ENCODE measurements at regions not wholly inside any gene's neighbourhood (a gene's known extent, or its start where the extent isn't known, plus 50 kb on each side); places are given as distances from the start of the nearest gene placed in this dataset.

DNA sequence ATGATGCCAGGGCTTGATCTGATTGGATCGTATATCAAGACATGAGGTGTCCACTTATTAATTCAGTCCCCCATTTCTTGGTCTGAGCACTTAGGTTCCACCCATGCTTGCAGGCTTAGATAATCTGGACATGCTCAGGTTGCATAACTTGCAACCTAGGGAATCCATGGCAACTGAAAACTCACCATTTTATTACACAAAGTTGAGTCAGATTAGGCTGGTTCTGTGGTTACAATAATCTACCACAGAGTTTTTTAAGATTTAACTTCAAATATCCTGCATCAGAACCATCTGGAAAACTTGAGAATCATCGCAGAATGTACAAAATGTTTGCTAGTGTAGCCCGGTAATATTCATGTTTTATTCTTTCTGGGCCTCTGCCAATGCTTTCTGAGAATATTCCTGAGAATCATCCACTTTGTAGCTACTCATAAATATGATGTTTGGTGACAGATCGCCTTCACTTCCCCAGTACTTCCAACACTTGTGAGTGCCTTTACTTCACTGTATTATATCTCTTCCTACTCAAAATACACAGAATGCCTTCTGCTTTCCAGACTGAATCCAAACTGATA is 707.2 kb upstream of the ADAMTS5 start:
- H3K27ac Mint-ChIP-seq = no peak overlapping the region
- no peak for DNase-seq (ENCODE audit: low spot score in 2 of 2, unreplicated experiment in 2 of 2)
- TF ChIP-seq, protein P1, sequence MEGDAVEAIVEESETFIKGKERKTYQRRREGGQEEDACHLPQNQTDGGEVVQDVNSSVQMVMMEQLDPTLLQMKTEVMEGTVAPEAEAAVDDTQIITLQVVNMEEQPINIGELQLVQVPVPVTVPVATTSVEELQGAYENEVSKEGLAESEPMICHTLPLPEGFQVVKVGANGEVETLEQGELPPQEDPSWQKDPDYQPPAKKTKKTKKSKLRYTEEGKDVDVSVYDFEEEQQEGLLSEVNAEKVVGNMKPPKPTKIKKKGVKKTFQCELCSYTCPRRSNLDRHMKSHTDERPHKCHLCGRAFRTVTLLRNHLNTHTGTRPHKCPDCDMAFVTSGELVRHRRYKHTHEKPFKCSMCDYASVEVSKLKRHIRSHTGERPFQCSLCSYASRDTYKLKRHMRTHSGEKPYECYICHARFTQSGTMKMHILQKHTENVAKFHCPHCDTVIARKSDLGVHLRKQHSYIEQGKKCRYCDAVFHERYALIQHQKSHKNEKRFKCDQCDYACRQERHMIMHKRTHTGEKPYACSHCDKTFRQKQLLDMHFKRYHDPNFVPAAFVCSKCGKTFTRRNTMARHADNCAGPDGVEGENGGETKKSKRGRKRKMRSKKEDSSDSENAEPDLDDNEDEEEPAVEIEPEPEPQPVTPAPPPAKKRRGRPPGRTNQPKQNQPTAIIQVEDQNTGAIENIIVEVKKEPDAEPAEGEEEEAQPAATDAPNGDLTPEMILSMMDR (IDR thresholded peaks at IDR 0.05; ENCODE audit: unreplicated experiment) = no peak
- no peaks in the 10 kb centered on the region for H3K4me1 Mint-ChIP-seq
- no peaks in the 10 kb centered on the region for H3K27me3 Mint-ChIP-seq (ENCODE audit: low read depth)
- H3K36me3 Mint-ChIP-seq = no peaks in the 10 kb centered on the region
- peaks cover 4% of the 10 kb centered on the region for H3K9me3 Mint-ChIP-seq
- no peak overlapping the region for H3K4me3 Mint-ChIP-seq

DNA sequence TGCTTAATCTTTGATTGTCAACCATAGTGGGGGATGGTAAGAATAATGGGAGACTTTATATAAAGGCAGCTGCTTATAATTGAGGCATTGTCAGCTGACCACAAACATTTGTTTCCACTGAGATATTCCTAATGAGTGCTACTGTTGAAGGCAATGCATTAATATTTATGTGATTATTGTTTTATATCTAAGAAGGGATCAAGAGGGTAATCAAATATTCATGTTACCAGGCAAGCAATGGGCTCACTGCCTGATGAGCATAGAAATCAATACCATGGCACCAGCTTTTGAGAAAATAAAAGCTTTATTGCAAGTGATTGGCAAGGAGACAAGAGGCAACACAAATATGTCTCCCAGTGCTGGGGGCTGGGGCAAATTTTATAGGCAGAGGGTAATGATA is 706.7 kb upstream of the ADAMTS5 start:
- Mint-ChIP-seq H3K4me1 (no peaks in the 10 kb centered on the region), H3K9me3 (peaks cover 2% of the 10 kb centered on the region), H3K36me3 (no peaks in the 10 kb centered on the region), H3K4me3 (no peak overlapping the region), H3K27me3 (ENCODE audit: low read depth) (no peaks in the 10 kb centered on the region), H3K27ac (no peak overlapping the region)
- no peak for DNase-seq (ENCODE audit: low spot score in 2 of 2, unreplicated experiment in 2 of 2)
- TF ChIP-seq, protein P1 (IDR thresholded peaks at IDR 0.05; ENCODE audit: unreplicated experiment) = no peak

DNA sequence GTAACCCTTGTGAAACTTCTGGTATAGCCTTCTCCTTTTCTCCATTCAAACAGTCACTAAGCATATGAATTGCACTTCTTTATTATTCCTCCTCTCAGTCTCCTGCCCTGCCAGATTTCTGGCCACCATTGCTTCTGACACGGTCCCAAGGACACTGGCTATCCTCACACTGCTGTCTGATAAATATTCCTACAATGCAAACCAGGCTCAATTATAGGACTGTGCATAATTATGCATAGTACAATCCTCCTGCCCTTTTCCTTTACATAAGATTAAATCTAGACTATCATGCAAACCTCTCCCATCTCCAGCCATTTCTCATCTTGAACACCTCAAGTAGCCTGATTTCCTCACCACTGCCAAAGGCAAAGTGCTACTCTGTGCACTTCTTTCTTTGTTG is 704.3 kb upstream of the ADAMTS5 start:
- Mint-ChIP-seq H3K9me3 (no peaks in the 10 kb centered on the region), H3K4me3 (no peak overlapping the region), H3K4me1 (no peaks in the 10 kb centered on the region), H3K27me3 (ENCODE audit: low read depth) (no peaks in the 10 kb centered on the region), H3K36me3 (no peaks in the 10 kb centered on the region), H3K27ac (no peak overlapping the region)
- TF ChIP-seq, protein P1 (IDR thresholded peaks at IDR 0.05; ENCODE audit: unreplicated experiment) = no peak
- DNase-seq (ENCODE audit: low spot score in 2 of 2, unreplicated experiment in 2 of 2) = no peak

DNA sequence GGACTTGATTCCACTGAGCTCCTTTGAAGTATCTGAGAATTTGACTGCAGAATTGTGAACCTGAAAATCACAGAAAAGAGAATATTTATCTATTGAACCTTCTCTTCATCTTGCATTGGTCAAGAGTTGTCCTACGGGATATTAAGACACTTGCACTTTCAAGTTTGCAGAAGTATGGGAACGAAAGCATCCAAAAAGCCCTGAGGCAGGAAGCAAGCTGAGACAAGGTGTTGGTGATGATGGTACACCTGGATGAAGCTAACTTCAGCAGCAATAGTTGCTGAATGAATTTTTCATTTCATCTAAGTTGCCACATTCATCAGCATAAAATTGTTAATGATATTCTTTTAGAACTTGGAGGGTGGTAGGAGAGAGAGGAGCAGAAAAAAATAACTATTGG is 686.6 kb upstream of the ADAMTS5 start:
- TF ChIP-seq, protein P1 (IDR thresholded peaks at IDR 0.05; ENCODE audit: unreplicated experiment) = no peak
- H3K9me3 Mint-ChIP-seq = peaks cover 9% of the 10 kb centered on the region
- no peaks in the 10 kb centered on the region for H3K27me3 Mint-ChIP-seq (ENCODE audit: low read depth)

DNA sequence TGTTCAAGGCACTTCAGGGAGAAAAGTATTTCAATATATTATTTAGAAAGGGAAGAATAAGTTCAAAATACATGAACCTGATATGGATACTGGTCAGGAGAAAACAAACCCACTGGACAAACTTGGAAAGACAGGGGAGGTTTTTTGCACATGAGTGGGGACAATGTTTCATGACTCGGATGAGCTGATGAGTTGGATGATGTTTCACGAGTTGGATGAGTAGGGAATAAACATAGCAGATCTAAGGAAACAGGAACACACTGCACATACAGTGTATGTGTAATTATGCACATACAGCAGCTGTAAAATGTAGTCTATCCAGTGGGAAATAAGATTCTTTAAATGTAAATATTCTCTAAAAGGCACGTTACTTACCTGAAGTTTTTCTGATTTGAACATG is 682.9 kb upstream of the ADAMTS5 start:
- TF ChIP-seq, protein P1 (IDR thresholded peaks at IDR 0.05; ENCODE audit: unreplicated experiment) = no peak

More for the DNA sequence above, 686.6 kb upstream of the ADAMTS5 start:
- Mint-ChIP-seq H3K27ac (no peak overlapping the region), H3K4me1 (no peaks in the 10 kb centered on the region), H3K4me3 (no peak overlapping the region), H3K36me3 (no peaks in the 10 kb centered on the region)
- DNase-seq (ENCODE audit: low spot score in 2 of 2, unreplicated experiment in 2 of 2) = no peak

DNA sequence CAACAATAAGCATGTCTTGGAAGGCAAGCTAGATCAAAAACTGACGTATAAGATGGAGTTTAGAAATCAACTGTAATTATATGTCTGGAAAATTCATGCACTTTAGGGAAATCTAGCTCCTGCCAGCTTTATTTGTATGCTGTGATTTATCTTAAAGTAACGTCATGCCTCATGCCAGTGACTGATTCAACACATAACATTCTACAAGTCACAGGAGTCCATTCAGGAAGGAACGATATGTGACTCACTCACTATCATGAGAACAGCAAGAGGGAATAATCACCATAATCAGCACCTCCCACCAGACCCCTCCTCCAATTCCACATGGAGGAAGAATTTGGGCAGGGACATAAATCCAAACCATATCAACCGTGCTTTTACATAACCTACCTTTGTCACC is 682.4 kb upstream of the ADAMTS5 start:
- H3K36me3 Mint-ChIP-seq = no peaks in the 10 kb centered on the region
- no peaks in the 10 kb centered on the region for H3K27me3 Mint-ChIP-seq (ENCODE audit: low read depth)
- TF ChIP-seq, protein P1 (IDR thresholded peaks at IDR 0.05; ENCODE audit: unreplicated experiment) = no peak
- no peak overlapping the region for H3K27ac Mint-ChIP-seq
- no peak for DNase-seq (ENCODE audit: low spot score in 2 of 2, unreplicated experiment in 2 of 2)
- H3K4me1 Mint-ChIP-seq = no peaks in the 10 kb centered on the region
- H3K4me3 Mint-ChIP-seq = no peak overlapping the region
- peaks cover 9% of the 10 kb centered on the region for H3K9me3 Mint-ChIP-seq

More for the DNA sequence above, 682.9 kb upstream of the ADAMTS5 start:
- DNase-seq (ENCODE audit: low spot score in 2 of 2, unreplicated experiment in 2 of 2) = no peak
- Mint-ChIP-seq H3K36me3 (no peaks in the 10 kb centered on the region), H3K27me3 (ENCODE audit: low read depth) (no peaks in the 10 kb centered on the region), H3K4me3 (no peak overlapping the region), H3K27ac (no peak overlapping the region), H3K9me3 (peaks cover 9% of the 10 kb centered on the region), H3K4me1 (no peaks in the 10 kb centered on the region)

Data from mesothelial cell of epicardium (in vitro differentiated cells).